Neural progenitor cell (in vitro differentiated cells): ENCODE measurements at regions not wholly inside any gene's neighbourhood (a gene's known extent, or its start where the extent isn't known, plus 50 kb on each side); places are given as distances from the start of the nearest gene placed in this dataset.

Experiments
- DNase-seq: peaks from one replicate; pipeline ENCODE4 v3.0.0-alpha.2; 2016; ENCODE audit warnings: low spot score
- H2AFZ ChIP-seq: fragments of 200-600 bp; sonication (generic); replicated peaks from 2 replicates; pipeline ENCODE4 v1.6.1; 2016; ENCODE audit warnings: antibody characterized with exemption
- H3F3A ChIP-seq: fragments of 200-600 bp; sonication (generic); 2 replicates; pipeline ENCODE4 v1.6.1; 2016; ENCODE audit warnings: antibody characterized with exemption, low read depth
- H3K27ac ChIP-seq: fragments of 200-600 bp; sonication (generic); 2 replicates; pipeline ENCODE4 v1.5.1; 2016; ENCODE audit warnings: mild to moderate bottlenecking
- H3K27me3 ChIP-seq: fragments of 200-600 bp; sonication (generic); 2 replicates; pipeline ENCODE4 v1.6.1; 2016; ENCODE audit warnings: mild to moderate bottlenecking, moderate library complexity
- H3K36me3 ChIP-seq: fragments of 200-600 bp; sonication (generic); 2 replicates; pipeline ENCODE4 v1.5.1; 2016
- H3K4me1 ChIP-seq: fragments of 200-600 bp; sonication (generic); 2 replicates; pipeline ENCODE4 v1.6.1; 2016; ENCODE audit warnings: mixed run types
- H3K4me2 ChIP-seq: fragments of 200-600 bp; sonication (generic); 2 replicates; pipeline ENCODE4 v1.6.1; 2016
- H3K4me3 ChIP-seq: fragments of 200-600 bp; sonication (generic); 2 replicates; pipeline ENCODE4 v1.5.1; 2016
- H3K79me2 ChIP-seq: fragments of 200-600 bp; sonication (generic); 2 replicates; pipeline ENCODE4 v1.6.1; 2016; ENCODE audit warnings: low read depth
- H3K9ac ChIP-seq: fragments of 200-600 bp; sonication (generic); 2 replicates; pipeline ENCODE4 v1.6.1; 2016
- H3K9me3 ChIP-seq: fragments of 200-600 bp; sonication (generic); 2 replicates; pipeline ENCODE4 v1.5.1; 2016; ENCODE audit warnings: low read depth
- H4K20me1 ChIP-seq: fragments of 200-600 bp; sonication (generic); 2 replicates; pipeline ENCODE4 v1.6.1; 2016; ENCODE audit warnings: low read depth
- H3K27ac Mint-ChIP-seq: 3 replicates; pipeline ENCODE4 v1.8.0; 2021; ENCODE audit warnings: mixed read lengths
- H3K27me3 Mint-ChIP-seq: 2 replicates; pipeline ENCODE4 v1.8.0; 2022; ENCODE audit warnings: low read depth, mild to moderate bottlenecking, inconsistent platforms, moderate library complexity, mixed read lengths; ENCODE audit not compliant: insufficient read depth
- H3K36me3 Mint-ChIP-seq: 3 replicates; pipeline ENCODE4 v1.8.0; 2021; ENCODE audit warnings: mixed read lengths
- H3K4me1 Mint-ChIP-seq: 3 replicates; pipeline ENCODE4 v1.8.0; 2021; ENCODE audit warnings: mixed read lengths
- H3K4me3 Mint-ChIP-seq: 3 replicates; pipeline ENCODE4 v1.8.0; 2021; ENCODE audit warnings: mild to moderate bottlenecking, moderate library complexity, mixed read lengths
- H3K9me3 Mint-ChIP-seq: 3 replicates; pipeline ENCODE4 v1.8.0; 2020; ENCODE audit warnings: mixed read lengths
- EZH2 ChIP-seq: fragments of 200-600 bp; sonication (generic); IDR thresholded peaks from 2 replicates; pipeline ENCODE4 v1.6.1; 2017; ENCODE audit warnings: antibody characterized with exemption, mild to moderate bottlenecking, moderate library complexity
- EZH2phosphoT487 ChIP-seq: fragments of 200-600 bp; sonication (generic); IDR thresholded peaks from 2 replicates; pipeline ENCODE4 v1.6.1; 2017; ENCODE audit warnings: antibody characterized with exemption
- TF ChIP-seq, protein P1 (sequence below): fragments of 200-600 bp; sonication (generic); IDR thresholded peaks from 2 replicates; pipeline ENCODE4 v1.5.1; 2017; ENCODE audit warnings: antibody characterized with exemption, mild to moderate bottlenecking

DNA sequence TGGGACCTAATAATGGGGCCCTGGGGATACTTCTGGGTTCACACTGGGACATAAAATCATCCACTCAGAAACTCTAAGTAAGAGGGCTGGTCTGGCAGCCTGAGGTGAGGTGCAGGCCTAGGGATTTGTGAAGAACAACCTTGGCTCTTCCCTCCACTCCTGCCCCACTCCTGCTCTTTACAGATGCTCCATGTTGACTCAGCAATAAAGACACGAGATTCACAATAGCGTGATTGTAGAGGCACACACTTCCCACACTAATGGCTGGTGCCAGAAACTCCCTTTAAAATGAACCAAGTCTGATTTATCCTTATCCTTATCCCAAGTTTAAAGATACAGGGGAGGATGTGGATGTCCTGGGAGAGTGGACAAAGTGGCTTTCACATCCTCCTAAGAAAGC, 228.2 kb downstream of the ACTR3 start:
- Mint-ChIP-seq H3K4me3 (no peak overlapping the region), H3K4me1 (peaks cover 9% of the 10 kb centered on the region), H3K27ac (no peak overlapping the region), H3K9me3 (no peaks in the 10 kb centered on the region), H3K36me3 (no peaks in the 10 kb centered on the region), H3K27me3 (no peaks in the 10 kb centered on the region)
- no peak for DNase-seq
- H3K4me1 ChIP-seq: no peaks in the 10 kb centered on the region
- H3K27ac ChIP-seq: no peak overlapping the region
- H3K9me3 ChIP-seq: no peaks in the 10 kb centered on the region
- H3K79me2 ChIP-seq: no peaks in the 10 kb centered on the region
- no peak overlapping the region for H3K9ac ChIP-seq
- no peak overlapping the region for H3K4me3 ChIP-seq
- TF ChIP-seq, protein P1, sequence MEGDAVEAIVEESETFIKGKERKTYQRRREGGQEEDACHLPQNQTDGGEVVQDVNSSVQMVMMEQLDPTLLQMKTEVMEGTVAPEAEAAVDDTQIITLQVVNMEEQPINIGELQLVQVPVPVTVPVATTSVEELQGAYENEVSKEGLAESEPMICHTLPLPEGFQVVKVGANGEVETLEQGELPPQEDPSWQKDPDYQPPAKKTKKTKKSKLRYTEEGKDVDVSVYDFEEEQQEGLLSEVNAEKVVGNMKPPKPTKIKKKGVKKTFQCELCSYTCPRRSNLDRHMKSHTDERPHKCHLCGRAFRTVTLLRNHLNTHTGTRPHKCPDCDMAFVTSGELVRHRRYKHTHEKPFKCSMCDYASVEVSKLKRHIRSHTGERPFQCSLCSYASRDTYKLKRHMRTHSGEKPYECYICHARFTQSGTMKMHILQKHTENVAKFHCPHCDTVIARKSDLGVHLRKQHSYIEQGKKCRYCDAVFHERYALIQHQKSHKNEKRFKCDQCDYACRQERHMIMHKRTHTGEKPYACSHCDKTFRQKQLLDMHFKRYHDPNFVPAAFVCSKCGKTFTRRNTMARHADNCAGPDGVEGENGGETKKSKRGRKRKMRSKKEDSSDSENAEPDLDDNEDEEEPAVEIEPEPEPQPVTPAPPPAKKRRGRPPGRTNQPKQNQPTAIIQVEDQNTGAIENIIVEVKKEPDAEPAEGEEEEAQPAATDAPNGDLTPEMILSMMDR: no peak
- TF ChIP-seq EZH2 (no peak), EZH2phosphoT487 (no peak)
- H3K27me3 ChIP-seq: no peaks in the 10 kb centered on the region
- no peaks in the 10 kb centered on the region for H3K36me3 ChIP-seq
- H4K20me1 ChIP-seq: no peaks in the 10 kb centered on the region
- no peaks in the 10 kb centered on the region for H3F3A ChIP-seq
- H3K4me2 ChIP-seq: no peak overlapping the region
- H2AFZ ChIP-seq: no peak overlapping the region

GRCh38 chr2:114119862-114120261, 230.0 kb downstream of the ACTR3 start:
- Mint-ChIP-seq H3K4me3 (no peak overlapping the region), H3K27me3 (peaks cover 5% of the 10 kb centered on the region), H3K36me3 (no peaks in the 10 kb centered on the region), H3K27ac (no peak overlapping the region), H3K9me3 (no peaks in the 10 kb centered on the region), H3K4me1 (peaks cover 11% of the 10 kb centered on the region)
- Histone ChIP-seq H3K4me2 (no peak overlapping the region), H2AFZ (no peak overlapping the region), H3F3A (no peaks in the 10 kb centered on the region), H3K79me2 (no peaks in the 10 kb centered on the region), H3K4me1 (no peaks in the 10 kb centered on the region), H3K9me3 (no peaks in the 10 kb centered on the region), H3K36me3 (no peaks in the 10 kb centered on the region), H3K4me3 (no peak overlapping the region), H3K9ac (no peak overlapping the region), H4K20me1 (no peaks in the 10 kb centered on the region), H3K27me3 (no peaks in the 10 kb centered on the region), H3K27ac (no peak overlapping the region)
- TF ChIP-seq EZH2phosphoT487: no peak
- DNase-seq: no peak

GRCh38 chr2:114122930-114123329, 233.0 kb downstream of the ACTR3 start:
- TF ChIP-seq EZH2phosphoT487 (no peak), EZH2 (no peak)
- TF ChIP-seq, protein P1: no peak
- H3K27me3 Mint-ChIP-seq: peaks cover 7% of the 10 kb centered on the region
- H3F3A ChIP-seq: no peaks in the 10 kb centered on the region
- H3K36me3 Mint-ChIP-seq: no peaks in the 10 kb centered on the region
- H3K4me3 ChIP-seq: no peak overlapping the region
- H3K27ac ChIP-seq: no peak overlapping the region
- H3K4me2 ChIP-seq: no peak overlapping the region
- no peak for DNase-seq
- H3K9me3 Mint-ChIP-seq: no peaks in the 10 kb centered on the region
- H3K27ac Mint-ChIP-seq: no peak overlapping the region
- H3K9ac ChIP-seq: no peak overlapping the region
- H3K4me1 ChIP-seq: no peaks in the 10 kb centered on the region
- H3K36me3 ChIP-seq: no peaks in the 10 kb centered on the region
- no peak overlapping the region for H2AFZ ChIP-seq
- no peaks in the 10 kb centered on the region for H3K27me3 ChIP-seq
- no peaks in the 10 kb centered on the region for H4K20me1 ChIP-seq
- H3K79me2 ChIP-seq: no peaks in the 10 kb centered on the region
- H3K4me3 Mint-ChIP-seq: no peak overlapping the region
- H3K9me3 ChIP-seq: no peaks in the 10 kb centered on the region
- peaks cover 11% of the 10 kb centered on the region for H3K4me1 Mint-ChIP-seq

DNA sequence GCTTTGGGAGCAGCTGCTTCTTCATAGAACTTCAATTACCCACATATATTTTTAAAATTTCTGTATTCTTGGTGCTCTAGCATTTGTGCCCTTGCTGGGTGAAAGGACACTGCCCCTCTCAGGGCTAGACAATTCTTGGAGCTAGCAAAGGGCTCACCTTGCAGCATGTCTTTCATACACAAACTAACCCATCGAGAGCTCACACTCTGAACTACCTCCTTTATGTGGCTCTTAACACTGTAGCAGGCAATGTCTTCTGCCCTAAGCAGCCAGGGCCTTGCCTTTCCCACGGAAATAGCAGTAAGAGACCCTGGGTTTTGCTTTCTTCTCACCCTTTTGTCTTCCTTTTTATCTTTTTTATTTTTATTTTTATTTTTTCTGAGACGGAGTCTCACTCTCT, 234.0 kb downstream of the ACTR3 start:
- H3K9me3 Mint-ChIP-seq: no peaks in the 10 kb centered on the region
- peaks cover 16% of the 10 kb centered on the region for H3K4me1 Mint-ChIP-seq
- Histone ChIP-seq H3K36me3 (no peaks in the 10 kb centered on the region), H3K9ac (no peak overlapping the region), H3K27me3 (no peaks in the 10 kb centered on the region), H3K4me2 (no peak overlapping the region), H2AFZ (no peak overlapping the region), H3K4me3 (no peak overlapping the region), H3K79me2 (no peaks in the 10 kb centered on the region), H4K20me1 (no peaks in the 10 kb centered on the region), H3K4me1 (no peaks in the 10 kb centered on the region), H3K27ac (no peak overlapping the region), H3F3A (no peaks in the 10 kb centered on the region), H3K9me3 (no peaks in the 10 kb centered on the region)
- peaks cover 8% of the 10 kb centered on the region for H3K27me3 Mint-ChIP-seq
- no peak overlapping the region for H3K27ac Mint-ChIP-seq
- no peaks in the 10 kb centered on the region for H3K36me3 Mint-ChIP-seq
- DNase-seq: no peak
- TF ChIP-seq, protein P1: no peak
- TF ChIP-seq EZH2: no peak
- no peak for TF ChIP-seq EZH2phosphoT487
- H3K4me3 Mint-ChIP-seq: no peak overlapping the region
